Stimulated activated naive CD8-positive, alpha-beta T cell treated with anti-CD3 and anti-CD28 coated beads, Interleukin-15, amount 100 ng/mL, for 72 hours (primary cell): ENCODE measurements at regions not wholly inside any gene's neighbourhood (a gene's known extent, or its start where the extent isn't known, plus 50 kb on each side); places are given as distances from the start of the nearest gene placed in this dataset.

Source experiments
- ATAC-seq: fragments of 150-1000 bp; cut with Tn5 transposase; 2 replicates; pipeline ENCODE4 v1.10.0; 2021; ENCODE audit warnings: mild to moderate bottlenecking, moderate library complexity
- DNase-seq, 2 donors: peaks; one replicate each; pipeline ENCODE4 v3.0.0; 2021 to 2022
- H3K27ac Mint-ChIP-seq, 2 donors: one replicate each; pipeline ENCODE4 v1.8.0; 2022; ENCODE audit warnings: mild to moderate bottlenecking in 2 of 2, mixed read lengths in 2 of 2, moderate library complexity in 2 of 2
- H3K27me3 Mint-ChIP-seq: one replicate; pipeline ENCODE4 v1.8.0; 2022; ENCODE audit warnings: mixed read lengths
- H3K4me1 Mint-ChIP-seq: one replicate; pipeline ENCODE4 v1.8.0; 2022; ENCODE audit warnings: mild to moderate bottlenecking, mixed read lengths
- H3K4me3 Mint-ChIP-seq, 2 donors: one replicate each; pipeline ENCODE4 v1.8.0; 2022; ENCODE audit warnings: mild to moderate bottlenecking in 2 of 2, mixed read lengths in 2 of 2, moderate library complexity in 1 of 2
- H3K9me3 Mint-ChIP-seq, 2 donors: one replicate each; pipeline ENCODE4 v1.8.0; 2022; ENCODE audit warnings: mixed read lengths in 2 of 2

DNA sequence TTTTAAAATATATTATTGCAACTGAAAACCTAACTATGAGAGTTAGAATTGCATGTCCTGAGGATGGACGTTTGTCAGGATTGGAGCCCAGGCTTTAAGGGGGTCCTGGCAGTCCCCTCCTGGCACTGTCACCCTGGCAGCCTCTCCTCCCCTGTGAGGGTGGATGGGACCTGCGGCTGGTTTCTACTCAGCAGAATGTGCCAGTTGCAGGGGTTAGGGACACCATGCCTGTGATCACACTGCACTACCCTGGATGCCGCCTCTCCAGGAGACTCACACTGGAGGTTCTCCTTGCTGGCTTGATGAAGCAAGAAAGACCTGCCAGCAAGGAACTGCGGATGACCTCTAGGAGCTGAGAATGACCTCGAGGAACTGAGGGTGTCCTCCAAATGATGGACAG lies 356.7 kb upstream of the MYT1L start:
- Mint-ChIP-seq H3K9me3 (peaks cover 0 to 20% of the 10 kb centered on the region in 2 donors), H3K4me3 (no peak overlapping the region), H3K4me1 (peaks cover 79% of the 10 kb centered on the region), H3K27ac (no peak overlapping the region), H3K27me3 (no peaks in the 10 kb centered on the region)
- DNase-seq (no peak), ATAC-seq (peak; percentile 21)

DNA sequence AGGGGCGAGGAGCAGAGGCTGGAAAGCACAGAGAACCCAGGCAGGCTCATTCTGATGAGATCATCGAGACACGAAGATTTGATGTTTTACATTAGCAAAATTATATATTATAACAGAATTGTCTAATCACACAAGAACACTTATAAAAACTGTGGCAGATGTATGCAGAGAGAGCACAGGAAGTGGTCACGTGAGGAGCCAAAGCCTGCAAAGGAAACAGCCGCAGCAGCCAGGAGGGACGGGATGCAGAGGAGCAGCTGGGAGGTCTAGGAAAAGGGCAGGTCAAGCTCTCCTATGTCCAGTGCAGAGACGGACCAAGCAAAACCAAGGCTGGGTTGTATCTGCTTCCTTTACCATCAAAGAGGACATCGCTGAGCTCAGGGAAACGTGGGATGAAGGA lies 355.1 kb upstream of the MYT1L start:
- Mint-ChIP-seq H3K27me3 (peaks cover 6% of the 10 kb centered on the region), H3K9me3 (peaks cover 0 to 12% of the 10 kb centered on the region in 2 donors), H3K4me1 (peaks cover 85% of the 10 kb centered on the region), H3K4me3 (peak overlapping the region; percentile 55 to 73), H3K27ac (peak overlapping the region; percentile 16 to 80)
- no peak for DNase-seq
- no peak for ATAC-seq

DNA sequence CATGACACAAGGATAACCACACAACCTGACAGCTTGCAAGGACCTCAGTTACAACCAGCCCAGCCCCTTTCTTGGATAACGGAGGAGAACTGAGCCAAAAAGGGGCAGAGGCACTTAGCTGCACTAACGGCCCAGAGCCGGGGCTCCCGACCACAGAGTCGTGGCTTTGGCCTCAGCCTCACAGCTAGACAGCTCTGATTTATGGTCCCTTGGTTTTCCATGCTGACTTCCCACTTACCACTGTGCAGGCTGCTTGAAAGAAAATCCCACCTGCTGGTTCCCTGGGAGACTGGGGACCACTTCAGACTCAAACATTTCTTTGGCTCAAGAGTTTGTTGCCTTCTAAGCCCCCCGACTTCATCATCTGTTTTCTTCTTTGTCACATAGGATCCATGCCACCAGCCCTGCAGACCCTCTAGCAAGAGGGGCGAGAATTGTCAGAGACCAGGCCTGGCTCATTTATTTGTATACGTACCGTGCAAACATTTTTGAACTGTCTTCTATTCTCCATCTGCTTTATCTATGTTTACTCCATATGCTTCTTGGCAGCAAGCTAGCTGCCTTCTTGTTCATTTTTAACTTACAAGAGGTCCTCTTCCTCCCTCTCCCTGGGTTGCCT lies 352.6 kb upstream of the MYT1L start:
- H3K4me1 Mint-ChIP-seq, result peaks cover 60% of the 10 kb centered on the region

DNA sequence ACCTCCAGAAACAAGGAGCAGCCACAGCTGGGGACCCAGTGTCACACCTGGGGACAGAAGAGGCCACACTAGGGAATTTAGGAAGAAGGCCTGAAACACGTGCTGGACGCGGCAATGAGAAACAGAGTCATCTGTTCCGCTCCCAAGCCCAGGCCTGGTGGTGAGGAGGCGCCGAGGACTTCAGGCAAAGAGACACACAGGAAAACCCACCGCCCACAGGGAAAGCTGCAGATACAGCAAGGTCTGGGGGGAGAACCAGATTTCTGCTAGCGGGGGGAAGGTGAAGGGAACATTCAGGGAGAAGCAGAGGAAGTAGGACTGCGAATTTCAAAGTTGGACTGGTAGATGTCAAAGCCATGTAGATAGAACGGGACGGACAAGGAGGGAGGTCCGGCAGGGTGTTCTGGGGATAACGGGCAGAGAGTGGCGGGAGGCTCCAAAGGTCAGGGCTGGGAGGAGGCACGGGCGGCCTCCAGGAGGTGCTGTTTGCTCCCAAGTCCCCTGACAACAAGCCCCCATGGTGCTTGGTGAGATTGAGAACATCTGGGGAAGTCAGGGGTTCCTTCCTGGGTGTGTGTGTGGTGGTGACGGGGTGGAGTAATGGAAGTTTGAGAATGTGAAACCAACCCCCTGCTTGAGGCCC lies 351.7 kb upstream of the MYT1L start:
- peaks cover 51% of the 10 kb centered on the region for H3K4me1 Mint-ChIP-seq
- peaks cover 6% of the 10 kb centered on the region for H3K27me3 Mint-ChIP-seq
- ATAC-seq, result peak; percentile 18
- no peak for DNase-seq
- no peaks in the 10 kb centered on the region for H3K9me3 Mint-ChIP-seq
- H3K27ac Mint-ChIP-seq, result no peak overlapping the region
- no peak overlapping the region for H3K4me3 Mint-ChIP-seq

More for the DNA sequence above, 352.6 kb upstream of the MYT1L start:
- no peak overlapping the region for H3K4me3 Mint-ChIP-seq
- no peak overlapping the region for H3K27ac Mint-ChIP-seq
- peaks cover 6% of the 10 kb centered on the region for H3K27me3 Mint-ChIP-seq
- DNase-seq (no peak), ATAC-seq (no peak)
- no peaks in the 10 kb centered on the region for H3K9me3 Mint-ChIP-seq

DNA sequence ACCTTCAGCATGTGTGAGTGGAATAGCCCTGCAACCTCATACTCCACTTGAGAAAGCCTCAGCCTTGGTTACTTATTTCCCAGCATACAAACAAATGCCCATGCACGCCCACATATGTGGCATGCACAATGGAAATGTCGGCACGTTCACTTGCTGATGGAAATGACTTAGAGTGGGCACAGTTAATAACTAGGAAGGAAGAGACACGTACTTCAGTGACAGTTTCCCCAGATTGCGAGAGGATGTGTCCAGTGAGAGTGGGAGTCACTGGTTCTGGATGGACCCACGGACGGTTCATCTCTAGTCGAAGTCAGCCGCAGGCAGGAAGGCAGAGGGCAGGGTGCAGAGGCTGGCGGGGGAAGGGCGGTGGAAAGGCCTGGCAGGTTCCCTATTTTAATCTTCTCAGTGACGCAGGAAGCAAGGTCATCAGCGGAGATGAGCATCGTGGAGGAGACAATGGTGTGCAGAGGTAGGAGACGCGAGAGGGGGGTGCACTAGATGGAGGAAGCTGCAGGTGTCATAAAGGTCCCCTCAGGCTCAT lies 350.7 kb upstream of the MYT1L start:
- ATAC-seq (peak; percentile 39), DNase-seq (no peak)
- Mint-ChIP-seq H3K9me3 (no peaks in the 10 kb centered on the region), H3K4me3 (peak overlapping the region in 1 of 2 donors; percentile 19), H3K27ac (peak overlapping the region in 1 of 2 donors; percentile 76), H3K27me3 (peaks cover 6% of the 10 kb centered on the region), H3K4me1 (peaks cover 45% of the 10 kb centered on the region)

DNA sequence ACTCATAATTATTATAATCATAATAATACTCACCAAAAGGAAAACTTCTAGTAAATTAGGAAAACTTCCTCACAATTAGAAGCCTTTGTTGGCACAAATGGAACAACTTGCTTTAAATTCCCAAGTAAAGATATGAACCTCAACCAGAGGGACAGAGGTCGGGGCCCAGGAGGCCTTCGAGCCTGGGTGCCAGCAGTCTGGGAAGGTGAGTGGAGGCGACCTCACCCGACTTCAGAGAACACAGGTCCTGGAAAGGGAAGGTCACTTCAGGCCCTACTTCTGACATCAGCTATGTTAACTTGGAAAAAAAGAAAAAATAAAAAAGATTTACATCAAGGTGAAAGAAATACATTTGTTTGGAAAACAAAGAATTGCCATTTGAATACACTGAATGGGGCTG lies 350.0 kb upstream of the MYT1L start:
- Mint-ChIP-seq H3K27me3 (peaks cover 6% of the 10 kb centered on the region), H3K27ac (no peak overlapping the region)

DNA sequence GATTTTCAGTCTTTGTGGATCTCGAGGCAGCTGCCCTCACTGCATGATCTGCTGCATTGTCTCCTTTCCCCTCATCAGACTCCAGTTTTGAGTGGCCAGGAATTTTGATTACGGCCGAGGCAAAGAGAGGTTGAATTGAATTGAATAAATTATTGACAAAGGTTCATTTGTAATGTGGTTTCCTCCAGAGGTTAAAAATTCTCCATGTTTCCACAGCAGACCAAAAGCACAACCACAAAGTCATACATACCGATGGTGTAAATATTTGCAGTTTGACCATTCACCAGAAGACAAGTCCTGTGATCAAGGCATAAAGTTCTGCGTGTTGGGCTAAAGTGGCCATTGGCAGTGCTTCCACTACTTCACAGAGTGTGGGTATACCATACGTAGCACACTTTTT lies 343.8 kb upstream of the MYT1L start:
- Mint-ChIP-seq H3K4me3 (no peak overlapping the region), H3K4me1 (no peaks in the 10 kb centered on the region), H3K27ac (no peak overlapping the region), H3K9me3 (no peaks in the 10 kb centered on the region), H3K27me3 (no peaks in the 10 kb centered on the region)
- no peak for DNase-seq
- no peak for ATAC-seq

More for the DNA sequence above, 350.0 kb upstream of the MYT1L start:
- Mint-ChIP-seq H3K4me1 (peaks cover 38% of the 10 kb centered on the region), H3K4me3 (no peak overlapping the region), H3K9me3 (no peaks in the 10 kb centered on the region)
- ATAC-seq, result no peak
- DNase-seq, result no peak

DNA sequence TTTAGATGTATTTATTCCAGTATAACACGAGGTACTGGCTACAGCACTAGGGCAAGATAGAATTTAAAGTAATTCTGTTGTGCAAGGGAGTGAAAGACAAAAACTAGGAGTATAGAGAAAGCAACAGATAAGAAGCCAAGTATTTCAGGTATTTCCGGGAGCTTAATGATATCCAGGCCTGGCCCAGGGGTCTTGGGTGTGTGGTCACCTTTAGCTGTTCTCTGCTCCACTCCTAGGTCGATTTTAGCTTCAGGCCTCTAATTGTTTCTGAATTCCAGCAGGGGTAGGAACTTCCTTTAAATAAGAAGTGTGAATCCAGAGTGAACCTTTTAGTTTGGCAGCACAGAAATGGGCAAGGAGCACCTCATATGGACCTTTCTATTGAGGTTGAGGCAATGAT lies 342.3 kb upstream of the MYT1L start:
- Mint-ChIP-seq H3K4me3 (no peak overlapping the region), H3K27me3 (no peaks in the 10 kb centered on the region), H3K9me3 (no peaks in the 10 kb centered on the region), H3K4me1 (no peaks in the 10 kb centered on the region), H3K27ac (no peak overlapping the region)
- no peak for ATAC-seq
- no peak for DNase-seq

DNA sequence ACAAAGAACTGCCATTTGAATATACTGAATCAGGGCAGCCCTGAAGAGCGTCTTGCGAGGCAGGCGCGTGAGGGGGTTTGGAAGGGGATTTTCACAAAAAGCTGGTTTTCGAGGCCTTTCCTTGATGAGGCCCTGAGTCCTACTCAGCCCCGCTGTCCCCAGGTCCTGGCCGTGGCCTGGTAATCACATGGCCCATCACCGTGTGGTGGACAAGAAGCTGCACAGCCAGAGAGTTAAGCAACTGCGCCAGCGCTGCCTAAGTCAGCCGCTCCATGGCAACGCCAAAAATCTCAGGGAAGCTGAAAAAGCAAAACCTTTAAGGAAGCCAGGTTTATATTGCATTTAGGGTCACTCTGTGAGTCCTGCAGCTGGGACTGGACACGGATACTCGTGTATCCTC lies 341.2 kb upstream of the MYT1L start:
- ATAC-seq (no peak), DNase-seq (no peak)
- Mint-ChIP-seq H3K27ac (no peak overlapping the region), H3K9me3 (no peaks in the 10 kb centered on the region), H3K4me3 (no peak overlapping the region), H3K4me1 (no peaks in the 10 kb centered on the region), H3K27me3 (no peaks in the 10 kb centered on the region)

DNA sequence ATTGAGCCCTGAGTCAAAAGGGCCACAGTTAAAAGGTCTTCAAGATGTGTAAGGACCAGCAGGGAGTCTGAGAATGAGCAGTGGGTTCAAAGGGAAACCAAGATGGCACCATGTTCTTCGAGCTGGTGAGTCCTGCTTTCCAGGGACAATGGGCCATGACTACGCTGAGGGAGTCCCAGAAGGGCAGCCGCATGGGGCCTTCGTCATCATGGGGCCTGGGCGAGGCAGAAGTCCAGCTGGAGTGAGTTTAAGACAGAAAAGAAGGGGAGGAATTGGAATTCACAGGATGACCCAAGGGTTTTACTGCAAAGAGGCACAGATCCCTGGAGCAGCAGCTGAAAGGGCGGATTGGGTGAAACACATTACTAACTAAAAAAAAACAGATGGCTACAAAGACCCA lies 340.8 kb upstream of the MYT1L start:
- no peaks in the 10 kb centered on the region for H3K27me3 Mint-ChIP-seq
- H3K27ac Mint-ChIP-seq, result no peak overlapping the region
- no peaks in the 10 kb centered on the region for H3K4me1 Mint-ChIP-seq
- no peak overlapping the region for H3K4me3 Mint-ChIP-seq
- no peaks in the 10 kb centered on the region for H3K9me3 Mint-ChIP-seq
- ATAC-seq, result no peak
- DNase-seq, result no peak

DNA sequence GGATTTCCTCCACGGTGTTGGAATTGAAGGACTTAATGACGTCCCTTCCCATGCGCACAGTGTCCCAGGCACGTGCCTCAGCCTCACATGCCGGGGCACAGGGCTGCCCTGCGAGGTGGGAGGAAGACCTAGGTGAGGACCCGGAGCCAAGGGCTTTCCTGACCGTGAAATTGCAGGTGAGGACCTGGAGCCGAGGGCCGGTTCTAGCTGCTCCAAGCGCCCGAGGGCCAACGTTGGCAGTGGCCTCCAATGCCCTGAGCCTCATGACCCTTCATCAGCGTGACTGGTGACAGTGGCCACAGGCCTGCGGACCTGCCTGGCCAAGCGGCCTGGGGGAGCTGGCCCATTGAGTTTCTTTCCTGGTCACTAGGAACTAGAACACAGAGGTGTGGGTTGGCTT lies 338.2 kb upstream of the MYT1L start:
- H3K4me1 Mint-ChIP-seq, result no peaks in the 10 kb centered on the region
- H3K27me3 Mint-ChIP-seq, result no peaks in the 10 kb centered on the region
- ATAC-seq (no peak), DNase-seq (no peak)
- no peak overlapping the region for H3K4me3 Mint-ChIP-seq
- H3K27ac Mint-ChIP-seq, result no peak overlapping the region
- H3K9me3 Mint-ChIP-seq, result no peaks in the 10 kb centered on the region

DNA sequence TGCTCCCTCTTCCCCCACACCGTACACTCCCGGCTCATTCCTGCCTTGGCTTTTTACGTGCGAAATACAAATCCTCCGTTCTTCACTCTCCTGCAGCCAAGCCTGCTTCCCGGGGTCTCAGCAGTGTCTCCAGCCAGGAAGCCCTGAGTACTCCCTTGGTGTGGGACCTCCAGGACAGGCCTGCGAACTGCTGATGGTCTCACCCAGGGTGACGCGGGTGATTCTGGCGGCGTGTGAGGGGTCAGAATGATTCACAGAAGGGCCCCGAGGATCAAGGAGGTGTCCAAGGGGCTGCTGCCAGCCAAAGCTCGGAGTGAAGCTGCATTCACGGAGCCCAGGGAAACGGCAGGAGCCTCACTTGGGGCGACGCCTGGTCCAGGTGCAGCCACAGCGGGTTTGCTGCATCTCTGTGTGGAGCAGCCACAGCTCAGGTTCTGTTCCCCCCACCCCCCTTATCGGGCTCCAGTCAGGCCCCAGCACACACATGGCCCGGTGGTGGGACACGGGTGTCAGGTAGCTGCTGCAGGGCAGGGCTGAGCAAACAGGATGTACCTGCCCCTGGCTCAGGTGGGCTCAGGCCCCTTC lies 337.7 kb upstream of the MYT1L start:
- DNase-seq (no peak), ATAC-seq (no peak)
- no peaks in the 10 kb centered on the region for H3K9me3 Mint-ChIP-seq
- H3K4me3 Mint-ChIP-seq, result no peak overlapping the region
- H3K27me3 Mint-ChIP-seq, result no peaks in the 10 kb centered on the region
- H3K27ac Mint-ChIP-seq, result no peak overlapping the region
- H3K4me1 Mint-ChIP-seq, result no peaks in the 10 kb centered on the region

DNA sequence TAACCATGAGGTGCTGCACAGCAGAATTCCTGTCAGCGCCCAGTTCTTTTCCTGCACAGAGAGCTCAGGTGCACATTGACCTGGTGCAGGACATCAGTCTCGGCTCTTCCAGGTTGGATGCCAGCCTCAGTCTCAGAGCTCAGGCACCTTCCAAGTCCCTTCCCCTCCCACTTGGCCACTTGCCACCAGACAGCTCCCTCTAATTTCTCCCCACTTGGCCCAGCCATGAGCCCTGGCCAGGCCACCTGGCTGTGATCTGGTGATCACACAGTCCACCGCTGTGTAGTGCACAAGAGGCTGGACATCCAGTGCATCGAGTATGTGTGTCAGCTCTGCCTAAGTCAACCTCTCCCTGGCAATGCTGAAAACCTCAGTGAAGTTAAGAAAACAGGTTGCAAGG lies 336.6 kb upstream of the MYT1L start:
- DNase-seq (no peak), ATAC-seq (no peak)
- H3K4me1 Mint-ChIP-seq, result no peaks in the 10 kb centered on the region
- H3K27me3 Mint-ChIP-seq, result no peaks in the 10 kb centered on the region
- no peak overlapping the region for H3K4me3 Mint-ChIP-seq
- H3K27ac Mint-ChIP-seq, result peak overlapping the region in 1 of 2 donors; percentile 75
- no peaks in the 10 kb centered on the region for H3K9me3 Mint-ChIP-seq

DNA sequence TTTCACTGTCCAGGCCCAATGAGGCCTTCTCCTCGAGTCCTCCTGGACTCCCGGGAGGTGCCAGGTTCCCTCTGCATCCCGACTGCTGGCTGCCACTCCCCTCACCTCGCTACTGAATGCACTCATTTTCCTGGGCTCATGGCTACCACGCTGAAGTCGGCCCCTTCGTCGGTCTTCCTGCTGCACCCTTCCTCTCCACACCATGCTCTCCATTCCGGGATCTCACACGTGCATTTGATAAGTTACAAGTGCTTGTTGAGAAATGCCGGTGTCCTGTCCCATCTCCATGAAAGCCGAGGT lies 334.7 kb upstream of the MYT1L start:
- ATAC-seq, result no peak
- peak overlapping the region in 1 of 2 donors; percentile 10 for H3K27ac Mint-ChIP-seq
- peaks cover 0 to under 1% of the 10 kb centered on the region in 2 donors for H3K9me3 Mint-ChIP-seq
- H3K4me1 Mint-ChIP-seq, result no peaks in the 10 kb centered on the region
- H3K4me3 Mint-ChIP-seq, result no peak overlapping the region
- no peaks in the 10 kb centered on the region for H3K27me3 Mint-ChIP-seq
- DNase-seq, result no peak

DNA sequence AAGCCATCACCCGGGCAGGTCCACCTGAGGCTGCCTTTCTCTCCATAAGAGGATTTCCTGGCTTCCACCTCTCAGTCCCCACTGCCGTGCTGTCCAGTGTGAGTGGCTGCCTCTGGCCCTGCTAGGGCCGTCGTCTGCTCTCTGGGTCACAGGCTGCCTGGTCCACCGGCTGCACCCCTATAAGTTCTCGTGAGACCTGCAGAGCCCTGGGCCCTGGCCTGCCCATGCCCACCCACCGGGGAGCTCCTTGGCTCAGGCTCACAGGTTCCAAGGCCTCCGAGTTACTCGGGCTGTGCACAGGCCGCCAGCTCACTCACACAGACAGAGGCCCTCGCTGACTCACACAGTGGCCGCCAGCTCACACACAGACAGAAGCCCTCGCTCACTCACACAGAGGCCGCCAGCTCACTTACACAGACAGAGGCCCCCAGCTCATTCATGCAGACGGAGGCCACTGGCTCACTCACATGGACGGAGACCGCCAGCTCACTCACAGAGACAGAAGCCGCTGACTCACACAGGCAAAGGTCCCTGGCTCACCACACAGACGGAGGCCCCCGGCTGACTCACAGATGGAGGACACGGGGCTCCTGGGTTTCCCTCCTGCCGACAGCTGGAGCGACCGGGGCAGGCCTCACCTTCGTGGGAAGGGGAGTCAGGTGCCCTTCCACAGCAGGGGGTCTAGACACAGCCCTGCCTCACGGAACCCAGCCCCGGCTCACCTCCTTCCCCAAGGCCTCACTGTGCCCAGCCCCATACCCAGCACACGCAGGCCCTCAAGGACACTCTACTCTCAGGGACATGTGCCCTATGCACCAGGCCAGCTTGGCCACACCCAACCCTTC lies 334.1 kb upstream of the MYT1L start:
- H3K4me3 Mint-ChIP-seq, result no peak overlapping the region
- ATAC-seq (peak; percentile 18), DNase-seq (no peak)
- H3K27ac Mint-ChIP-seq, result no peak overlapping the region
- no peaks in the 10 kb centered on the region for H3K27me3 Mint-ChIP-seq
- H3K9me3 Mint-ChIP-seq, result peaks cover 5 to 6% of the 10 kb centered on the region in 2 donors
- no peaks in the 10 kb centered on the region for H3K4me1 Mint-ChIP-seq
